Activated CD4-positive, alpha-beta T cell treated with anti-CD3 and anti-CD28 coated beads, Interleukin-2, amount 10 ng/mL, durations not matched to agents 24 days and 14 days (primary cell): ENCODE measurements at regions not wholly inside any gene's neighbourhood (a gene's known extent, or its start where the extent isn't known, plus 50 kb on each side); places are given as distances from the start of the nearest gene placed in this dataset.

Experiments
- DNase-seq: peaks from one replicate; pipeline ENCODE4 v3.0.0; 2022
- H3K27ac Mint-ChIP-seq: one replicate; pipeline ENCODE4 v1.8.0; 2022; ENCODE audit warnings: mild to moderate bottlenecking, mixed read lengths
- H3K27me3 Mint-ChIP-seq: one replicate; pipeline ENCODE4 v1.8.0; 2022; ENCODE audit warnings: mixed read lengths
- H3K36me3 Mint-ChIP-seq: one replicate; pipeline ENCODE4 v1.8.0; 2022; ENCODE audit warnings: low read depth, mild to moderate bottlenecking, mixed read lengths
- H3K4me1 Mint-ChIP-seq: one replicate; pipeline ENCODE4 v1.8.0; 2021; ENCODE audit warnings: mixed read lengths
- H3K4me3 Mint-ChIP-seq: one replicate; pipeline ENCODE4 v1.8.0; 2022; ENCODE audit warnings: mild to moderate bottlenecking, moderate library complexity, mixed read lengths
- H3K9me3 Mint-ChIP-seq: one replicate; pipeline ENCODE4 v1.8.0; 2021; ENCODE audit warnings: mixed read lengths
- intact Hi-C: fragments of 100-400 bp; cut with micrococcal nuclease; formaldehyde crosslinking; loops from one replicate; pipeline ENCODE4 v1.15.1; 2023

DNA sequence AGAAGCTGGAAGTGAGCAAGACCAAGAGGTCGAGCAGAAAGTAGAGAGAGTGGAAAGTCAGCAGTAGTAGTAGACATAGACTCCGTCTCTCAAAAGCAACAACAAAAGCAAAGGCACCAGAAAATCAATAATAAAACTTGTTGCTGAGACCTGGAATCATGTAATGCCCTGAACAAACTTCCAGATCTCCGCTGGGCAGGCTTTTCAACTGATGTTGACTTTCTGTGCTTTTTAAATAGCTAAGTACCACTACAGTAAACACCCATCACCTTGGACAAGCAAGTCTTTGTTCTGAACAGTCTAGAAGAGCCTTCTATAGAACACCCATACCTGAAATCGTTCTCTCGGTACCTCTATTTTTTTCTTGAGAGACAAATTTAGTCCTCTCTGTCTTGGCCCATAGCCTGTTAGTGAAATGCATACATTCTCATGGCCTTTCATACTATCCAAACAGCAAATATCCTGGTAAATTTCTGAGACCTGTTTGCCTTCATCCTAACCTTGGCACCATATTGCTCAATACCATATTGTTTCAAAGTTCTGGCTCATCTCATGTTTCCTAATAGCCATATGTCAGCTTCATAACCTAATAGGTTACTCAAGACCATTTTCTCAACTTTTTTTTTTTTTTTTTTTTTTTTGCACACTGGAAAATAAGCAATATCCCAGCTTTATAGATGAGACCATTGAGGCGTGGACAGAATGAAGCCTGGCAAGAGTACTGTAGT, 200.6 kb upstream of the RBPJ start:
- intact Hi-C loops: no loop called here
- no peak for DNase-seq
- peaks cover 42% of the 10 kb centered on the region for H3K9me3 Mint-ChIP-seq
- peaks cover 9% of the 10 kb centered on the region for H3K36me3 Mint-ChIP-seq
- H3K4me3 Mint-ChIP-seq: no peak overlapping the region
- no peaks in the 10 kb centered on the region for H3K27me3 Mint-ChIP-seq
- no peak overlapping the region for H3K27ac Mint-ChIP-seq
- H3K4me1 Mint-ChIP-seq: peaks cover 2% of the 10 kb centered on the region

DNA sequence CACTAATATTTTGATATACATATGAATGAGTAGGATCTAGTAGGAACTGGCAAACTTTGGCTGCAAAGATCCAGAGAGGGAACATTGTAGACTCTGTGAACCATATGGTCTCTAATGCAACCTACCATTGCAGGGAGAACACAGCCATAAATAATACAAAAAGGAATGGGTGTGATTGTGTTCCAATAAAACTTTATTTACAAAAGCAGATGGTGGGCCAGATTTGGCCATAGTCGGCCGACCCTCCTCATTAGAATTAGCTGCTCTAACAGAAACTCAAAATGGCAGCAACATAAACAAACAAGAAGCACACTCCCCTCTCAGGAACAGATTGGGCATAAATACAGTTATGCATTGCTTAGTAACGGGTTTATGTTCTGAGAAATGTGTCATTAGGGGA, 198.1 kb upstream of the RBPJ start:
- Mint-ChIP-seq H3K27me3 (no peaks in the 10 kb centered on the region), H3K36me3 (peaks cover 12% of the 10 kb centered on the region), H3K9me3 (peaks cover 39% of the 10 kb centered on the region), H3K27ac (no peak overlapping the region), H3K4me3 (no peak overlapping the region), H3K4me1 (peaks cover 16% of the 10 kb centered on the region)
- intact Hi-C loops: no loop called here
- no peak for DNase-seq

DNA sequence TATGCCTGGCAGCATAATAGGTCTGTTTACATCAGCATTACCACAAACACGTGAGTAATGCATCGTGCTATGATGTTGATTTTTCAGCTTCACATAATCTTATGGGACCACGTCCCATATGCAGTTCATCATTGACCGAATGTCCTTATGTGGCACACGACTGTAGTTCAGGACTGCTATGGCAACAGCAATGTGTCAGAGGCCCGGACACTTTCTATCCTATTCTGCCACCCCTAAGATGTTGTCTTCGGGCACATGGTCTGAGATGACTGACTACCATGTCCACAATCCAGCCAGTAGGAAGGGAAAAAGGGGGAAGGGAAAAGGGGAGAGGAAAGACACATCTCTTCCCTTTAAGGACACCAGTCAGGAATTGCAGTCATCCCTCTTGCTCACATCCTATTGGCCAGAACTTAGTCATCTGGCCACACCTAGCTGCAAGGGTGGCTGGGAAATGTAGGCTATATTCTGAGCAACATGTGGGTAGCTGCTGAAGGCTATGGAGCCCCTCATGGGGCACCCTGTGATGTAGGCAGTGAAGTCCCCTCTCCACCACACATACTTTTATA, 196.0 kb upstream of the RBPJ start:
- H3K4me1 Mint-ChIP-seq: peaks cover 16% of the 10 kb centered on the region
- no peak for DNase-seq
- no peak overlapping the region for H3K27ac Mint-ChIP-seq
- H3K9me3 Mint-ChIP-seq: peaks cover 33% of the 10 kb centered on the region
- H3K36me3 Mint-ChIP-seq: peaks cover 19% of the 10 kb centered on the region
- no peak overlapping the region for H3K4me3 Mint-ChIP-seq
- no peaks in the 10 kb centered on the region for H3K27me3 Mint-ChIP-seq
- intact Hi-C loops: no loop called here

DNA sequence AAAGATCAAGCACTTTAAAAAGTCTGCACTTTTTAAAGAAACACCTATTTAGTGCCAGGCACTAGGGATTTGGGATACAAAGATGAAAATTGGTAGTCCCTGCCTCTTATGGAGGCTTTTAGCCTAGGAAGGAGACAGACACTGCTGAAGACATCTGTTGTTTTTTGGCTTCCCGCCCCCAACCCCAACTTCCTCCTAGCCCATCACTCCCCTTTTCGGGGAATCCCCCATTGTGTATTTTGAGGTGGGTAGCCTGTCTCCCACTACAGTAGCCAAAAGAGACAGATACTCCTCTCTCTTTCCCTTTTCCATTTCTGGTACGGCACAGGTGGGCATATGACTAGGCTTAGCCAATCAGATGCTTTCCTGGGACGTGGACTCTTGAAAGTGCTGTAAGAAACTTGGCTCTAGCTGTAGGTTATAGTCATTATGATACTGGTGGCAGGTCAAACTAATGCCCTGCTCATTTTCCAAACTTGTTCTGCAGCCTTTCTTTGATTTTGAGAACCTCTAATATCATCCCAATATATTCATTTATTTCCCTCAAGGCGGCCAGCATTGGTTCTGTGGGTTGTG, 194.6 kb upstream of the RBPJ start:
- peaks cover 20% of the 10 kb centered on the region for H3K36me3 Mint-ChIP-seq
- H3K9me3 Mint-ChIP-seq: peaks cover 29% of the 10 kb centered on the region

DNA sequence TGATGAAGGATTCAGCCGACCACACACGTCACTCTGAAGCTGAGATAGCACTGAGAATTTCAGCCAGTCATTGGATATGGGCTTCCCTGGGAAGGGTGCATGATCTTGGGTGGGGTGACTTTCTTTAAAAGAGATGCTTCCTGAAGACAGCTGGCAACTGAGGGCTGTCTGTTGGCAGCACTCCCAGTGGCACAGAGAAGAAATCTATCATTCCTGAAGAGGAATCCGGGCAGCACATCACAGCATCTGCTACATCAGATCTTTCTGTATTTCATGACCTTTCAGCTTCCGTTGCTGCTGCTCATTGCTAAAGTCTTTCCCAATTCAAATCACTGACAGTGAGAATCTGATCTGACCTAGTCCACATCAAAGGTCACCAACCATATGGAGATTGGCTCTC, 193.8 kb upstream of the RBPJ start:
- Mint-ChIP-seq H3K27me3 (no peaks in the 10 kb centered on the region), H3K4me1 (peaks cover 35% of the 10 kb centered on the region), H3K36me3 (peaks cover 20% of the 10 kb centered on the region), H3K4me3 (no peak overlapping the region), H3K27ac (peak overlapping the region; percentile 2), H3K9me3 (peaks cover 25% of the 10 kb centered on the region)
- intact Hi-C loops: no loop called here
- no peak for DNase-seq

More for the DNA sequence above, 194.6 kb upstream of the RBPJ start:
- H3K4me3 Mint-ChIP-seq: no peak overlapping the region
- intact Hi-C loops: no loop called here
- H3K27me3 Mint-ChIP-seq: no peaks in the 10 kb centered on the region
- DNase-seq: no peak
- peak overlapping the region; percentile 41 for H3K27ac Mint-ChIP-seq
- H3K4me1 Mint-ChIP-seq: peaks cover 29% of the 10 kb centered on the region

DNA sequence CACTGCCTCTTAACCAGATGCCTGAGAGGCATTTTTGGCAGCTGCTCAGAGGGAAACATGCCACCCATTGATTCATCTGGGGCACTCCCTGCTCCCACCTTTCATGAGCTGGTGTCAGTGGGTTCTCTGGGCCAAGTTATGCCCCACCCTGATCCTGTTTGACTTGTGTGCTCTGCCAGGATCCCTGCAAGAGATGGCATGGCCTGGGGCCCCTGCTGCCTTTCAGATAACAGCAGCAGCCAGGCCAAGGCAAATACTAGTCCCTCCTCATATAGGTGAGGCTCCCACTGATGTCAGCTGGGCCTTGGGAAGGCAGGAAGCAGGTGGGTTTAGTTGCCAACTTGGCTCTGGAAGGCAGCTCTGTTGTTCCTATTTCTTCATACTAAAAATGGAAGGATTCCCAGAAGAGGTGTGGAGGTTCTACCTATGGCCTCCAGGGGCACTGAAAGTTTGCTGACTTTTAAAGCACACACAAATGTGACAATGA, 192.9 kb upstream of the RBPJ start:
- Mint-ChIP-seq H3K27ac (no peak overlapping the region), H3K4me1 (peaks cover 43% of the 10 kb centered on the region), H3K36me3 (peaks cover 22% of the 10 kb centered on the region), H3K9me3 (peaks cover 27% of the 10 kb centered on the region), H3K4me3 (no peak overlapping the region), H3K27me3 (no peaks in the 10 kb centered on the region)
- intact Hi-C loops: no loop called here
- DNase-seq: no peak

DNA sequence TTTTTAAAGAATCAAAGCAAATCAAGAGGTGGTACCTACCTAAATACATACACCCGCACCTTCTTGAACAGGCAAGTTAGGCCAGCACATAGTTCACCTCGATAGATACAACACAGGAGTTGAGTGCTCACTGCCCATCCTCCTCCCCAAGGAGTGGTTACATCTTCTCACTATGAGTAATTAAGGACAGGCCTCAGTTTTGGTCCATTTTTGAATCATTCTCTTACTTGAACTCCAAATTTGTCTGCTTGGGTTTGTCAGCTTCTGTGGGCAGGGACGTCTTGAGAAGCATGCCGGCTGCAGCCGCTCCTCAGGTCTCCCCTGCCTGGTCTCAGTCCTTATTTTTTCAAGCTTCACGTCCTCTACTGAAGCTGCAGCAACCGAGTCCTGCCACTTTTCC, 190.6 kb upstream of the RBPJ start:
- Mint-ChIP-seq H3K9me3 (peaks cover 31% of the 10 kb centered on the region), H3K36me3 (peaks cover 31% of the 10 kb centered on the region)

DNA sequence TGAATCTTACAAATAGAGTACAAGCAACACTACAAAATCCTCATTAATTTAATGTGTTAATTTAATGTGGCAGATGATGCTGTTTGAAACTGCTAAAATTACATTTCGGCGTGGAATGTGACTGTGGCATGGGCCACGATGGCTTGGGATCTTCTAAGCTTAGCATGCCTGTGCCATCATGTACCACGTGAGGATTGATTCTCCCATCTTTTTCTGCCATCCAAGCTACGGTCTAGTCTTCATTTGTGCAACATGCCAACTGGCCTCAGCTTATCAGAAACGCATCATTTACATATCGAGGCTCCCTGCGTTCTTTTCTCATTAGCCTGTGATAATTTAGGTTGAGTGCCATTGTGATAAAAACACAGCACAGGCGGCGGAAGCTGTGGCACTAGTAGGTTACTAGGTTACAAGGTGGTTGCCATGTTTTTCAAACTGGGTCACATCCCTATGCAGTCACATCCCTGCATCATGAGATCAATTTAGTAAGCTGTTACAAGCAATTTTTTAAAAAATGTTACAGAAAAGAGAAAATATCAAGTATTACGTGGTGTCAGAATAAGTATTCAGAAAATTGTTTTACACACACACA, 189.9 kb upstream of the RBPJ start:
- Mint-ChIP-seq H3K4me3 (no peak overlapping the region), H3K27me3 (no peaks in the 10 kb centered on the region), H3K27ac (peak overlapping the region; percentile 76), H3K9me3 (peaks cover 33% of the 10 kb centered on the region), H3K36me3 (peaks cover 36% of the 10 kb centered on the region), H3K4me1 (peaks cover 57% of the 10 kb centered on the region)
- DNase-seq: no peak
- intact Hi-C loops: loop anchor here (1.0 to 5.0 kb wide), 7 partner anchors 13 to 99 kb away; no protein-coding TSS in a partner anchor

More for the DNA sequence above, 190.6 kb upstream of the RBPJ start:
- Mint-ChIP-seq H3K27me3 (no peaks in the 10 kb centered on the region), H3K4me1 (peaks cover 59% of the 10 kb centered on the region), H3K27ac (peak overlapping the region; percentile 76), H3K4me3 (peak overlapping the region; percentile 51)
- intact Hi-C loops: loop anchor here (1.0 to 5.0 kb wide), 7 partner anchors 14 to 98 kb away; no protein-coding TSS in a partner anchor
- peak; percentile 67 for DNase-seq

DNA sequence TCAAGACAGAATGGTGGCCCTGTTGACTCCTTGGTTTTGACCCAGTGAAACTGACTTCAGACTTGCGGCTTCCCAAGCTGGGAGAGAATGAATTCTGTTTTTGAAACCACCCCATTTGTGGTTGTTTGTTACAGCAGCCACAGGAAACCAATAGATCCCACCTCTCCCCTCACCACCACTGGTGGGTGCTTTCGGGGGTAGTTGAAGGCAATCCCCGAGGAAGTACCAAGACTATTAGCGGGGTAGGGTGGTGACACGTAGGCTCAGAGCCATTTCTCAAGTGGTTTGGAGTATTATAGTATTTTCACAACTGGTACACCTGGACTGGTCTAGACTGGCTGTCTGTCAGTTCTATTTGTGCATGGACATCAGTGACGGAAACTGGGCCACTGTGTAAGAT, 189.1 kb upstream of the RBPJ start:
- Mint-ChIP-seq H3K27ac (peak overlapping the region; percentile 76), H3K27me3 (no peaks in the 10 kb centered on the region), H3K4me3 (no peak overlapping the region), H3K9me3 (peaks cover 39% of the 10 kb centered on the region), H3K4me1 (peaks cover 58% of the 10 kb centered on the region), H3K36me3 (peaks cover 38% of the 10 kb centered on the region)
- intact Hi-C loops: loop anchor here (2.0 to 5.0 kb wide), 3 partner anchors 57 to 99 kb away; no protein-coding TSS in a partner anchor
- peak; percentile 65 for DNase-seq

DNA sequence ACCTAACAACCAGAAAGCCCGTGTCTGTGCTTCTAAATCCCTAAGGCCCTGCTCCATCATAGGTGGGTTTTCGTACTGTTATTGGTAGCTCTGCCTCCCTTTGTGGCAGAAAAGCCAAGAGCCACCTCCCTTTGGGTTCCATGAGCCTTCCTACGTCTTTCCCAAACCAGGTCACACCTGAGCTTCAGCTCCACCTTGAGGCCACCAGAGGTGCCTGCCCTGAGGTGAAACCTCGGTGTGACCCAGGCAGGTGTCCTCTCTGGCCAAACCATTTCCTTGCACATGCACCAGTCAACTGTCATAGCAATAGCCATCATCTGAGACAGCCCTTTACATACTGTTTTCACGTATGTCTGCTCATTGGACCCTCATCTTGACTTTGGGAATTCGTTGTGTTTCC, 188.0 kb upstream of the RBPJ start:
- H3K36me3 Mint-ChIP-seq: peaks cover 33% of the 10 kb centered on the region
- H3K4me3 Mint-ChIP-seq: peak overlapping the region; percentile 28
- H3K4me1 Mint-ChIP-seq: peaks cover 56% of the 10 kb centered on the region

DNA sequence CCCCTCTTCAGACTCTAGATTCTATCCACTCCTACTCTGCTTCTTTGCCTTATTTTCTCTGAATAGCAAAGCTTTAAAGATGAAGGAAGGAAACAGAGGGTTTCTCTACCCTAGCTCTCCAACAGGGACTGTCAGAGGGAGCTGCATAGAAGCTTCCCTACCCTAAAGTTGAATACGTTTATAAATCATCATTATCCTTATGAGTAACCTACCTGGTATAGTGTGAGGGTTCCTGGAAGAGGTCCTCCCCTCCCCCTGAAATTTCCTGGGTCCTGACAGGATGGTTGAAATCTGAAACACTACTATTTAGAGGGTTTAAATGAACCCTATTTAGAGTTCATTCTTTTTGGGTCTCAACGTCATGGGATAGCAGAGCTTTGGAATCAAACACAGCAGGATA, 187.0 kb upstream of the RBPJ start:
- H3K27ac Mint-ChIP-seq: peak overlapping the region; percentile 88
- H3K4me1 Mint-ChIP-seq: peaks cover 56% of the 10 kb centered on the region
- peaks cover 25% of the 10 kb centered on the region for H3K36me3 Mint-ChIP-seq
- no peak for DNase-seq
- H3K4me3 Mint-ChIP-seq: peak overlapping the region; percentile 11
- H3K27me3 Mint-ChIP-seq: no peaks in the 10 kb centered on the region
- H3K9me3 Mint-ChIP-seq: peaks cover 32% of the 10 kb centered on the region
- intact Hi-C loops: loop anchor here (5.0 kb wide), 1 partner anchor 102 kb away; no protein-coding TSS in a partner anchor

More for the DNA sequence above, 188.0 kb upstream of the RBPJ start:
- Mint-ChIP-seq H3K27ac (peak overlapping the region; percentile 88), H3K9me3 (peaks cover 40% of the 10 kb centered on the region), H3K27me3 (no peaks in the 10 kb centered on the region)
- DNase-seq: no peak
- intact Hi-C loops: loop anchor here (5.0 kb wide), 1 partner anchor 101 kb away; no protein-coding TSS in a partner anchor

DNA sequence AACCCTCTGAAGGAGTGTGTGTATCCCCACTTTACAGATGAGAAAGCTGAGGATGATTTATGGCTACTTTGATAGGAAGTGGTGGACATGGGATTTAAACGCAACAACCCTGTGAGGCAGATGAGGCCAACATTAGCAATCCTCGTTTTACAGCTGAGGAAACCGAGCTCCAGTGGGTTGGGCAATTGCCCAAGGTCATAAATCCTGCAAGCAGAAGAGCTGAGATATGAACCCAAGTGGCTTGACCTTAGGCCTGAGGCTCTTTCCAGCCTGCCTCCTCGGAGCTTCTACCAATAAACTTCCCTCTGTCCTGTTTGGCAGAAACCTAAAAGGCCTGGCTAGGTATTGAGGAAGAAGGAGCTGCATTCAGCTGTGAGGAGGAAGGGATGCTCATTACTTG, 185.5 kb upstream of the RBPJ start:
- H3K36me3 Mint-ChIP-seq: peaks cover 21% of the 10 kb centered on the region
- peaks cover 61% of the 10 kb centered on the region for H3K4me1 Mint-ChIP-seq
- H3K4me3 Mint-ChIP-seq: no peak overlapping the region
- H3K9me3 Mint-ChIP-seq: peaks cover 29% of the 10 kb centered on the region
- H3K27me3 Mint-ChIP-seq: no peaks in the 10 kb centered on the region
- peak overlapping the region; percentile 84 for H3K27ac Mint-ChIP-seq
- DNase-seq: no peak
- intact Hi-C loops: no loop called here

DNA sequence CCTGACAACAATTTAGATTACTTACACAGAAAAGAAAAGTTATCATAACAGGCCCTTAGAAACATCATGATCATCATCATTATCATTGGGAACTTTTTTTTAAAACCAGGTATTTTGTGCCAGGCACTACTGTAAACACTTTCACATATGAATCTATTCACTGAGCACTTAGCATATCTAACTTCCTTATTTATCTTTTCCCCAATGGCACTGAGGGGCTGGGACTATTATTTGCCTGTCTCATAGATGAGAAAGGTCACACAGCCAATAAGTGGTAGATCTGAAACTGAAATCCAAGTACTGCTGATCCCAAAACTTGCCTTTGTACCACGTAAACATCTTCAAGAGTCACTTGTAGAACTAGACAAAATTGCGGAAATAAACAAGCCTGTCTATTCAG, 184.2 kb upstream of the RBPJ start:
- Mint-ChIP-seq H3K4me1 (peaks cover 55% of the 10 kb centered on the region), H3K36me3 (peaks cover 21% of the 10 kb centered on the region)

DNA sequence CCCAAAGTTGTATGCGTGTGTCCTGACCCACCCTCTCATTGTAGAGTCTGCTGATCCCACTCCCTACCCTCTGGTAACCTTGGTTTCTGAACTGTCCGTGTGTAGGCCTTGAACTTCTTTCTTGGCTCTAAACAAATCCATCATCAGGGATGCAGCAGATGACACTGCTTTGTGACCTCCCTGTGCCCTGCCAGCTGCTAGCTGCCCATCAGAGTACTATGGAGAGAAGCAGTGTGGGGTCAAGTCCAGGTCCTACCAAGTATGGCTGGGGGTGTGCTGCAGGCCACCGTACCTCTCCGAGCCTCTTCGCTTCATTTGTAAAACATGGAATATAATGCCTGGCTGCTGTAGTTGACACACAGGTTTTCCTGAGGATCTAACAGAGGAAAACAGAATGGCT, 183.5 kb upstream of the RBPJ start:
- peaks cover 55% of the 10 kb centered on the region for H3K4me1 Mint-ChIP-seq

More for the DNA sequence above, 184.2 kb upstream of the RBPJ start:
- Mint-ChIP-seq H3K4me3 (no peak overlapping the region), H3K27me3 (no peaks in the 10 kb centered on the region), H3K27ac (peak overlapping the region; percentile 62), H3K9me3 (peaks cover 33% of the 10 kb centered on the region)
- no peak for DNase-seq
- intact Hi-C loops: no loop called here

More for the DNA sequence above, 183.5 kb upstream of the RBPJ start:
- H3K27ac Mint-ChIP-seq: peak overlapping the region; percentile 52
- H3K36me3 Mint-ChIP-seq: peaks cover 24% of the 10 kb centered on the region
- DNase-seq: no peak
- no peaks in the 10 kb centered on the region for H3K27me3 Mint-ChIP-seq
- intact Hi-C loops: no loop called here
- peaks cover 36% of the 10 kb centered on the region for H3K9me3 Mint-ChIP-seq
- H3K4me3 Mint-ChIP-seq: no peak overlapping the region
